Anterior cingulate cortex (tissue), 58 donors: ENCODE measurements at regions not wholly inside any gene's neighbourhood (a gene's known extent, or its start where the extent isn't known, plus 50 kb on each side); places are given as distances from the start of the nearest gene placed in this dataset.
A peak's percentile ranks its signal among the peaks of the same experiment; 100 is the strongest.

ENCODE experiments used
- DNase-seq, 58 donors: peaks; one replicate each; lab custom pipeline; 2025; lab: John Stamatoyannopoulos, UW

DNA sequence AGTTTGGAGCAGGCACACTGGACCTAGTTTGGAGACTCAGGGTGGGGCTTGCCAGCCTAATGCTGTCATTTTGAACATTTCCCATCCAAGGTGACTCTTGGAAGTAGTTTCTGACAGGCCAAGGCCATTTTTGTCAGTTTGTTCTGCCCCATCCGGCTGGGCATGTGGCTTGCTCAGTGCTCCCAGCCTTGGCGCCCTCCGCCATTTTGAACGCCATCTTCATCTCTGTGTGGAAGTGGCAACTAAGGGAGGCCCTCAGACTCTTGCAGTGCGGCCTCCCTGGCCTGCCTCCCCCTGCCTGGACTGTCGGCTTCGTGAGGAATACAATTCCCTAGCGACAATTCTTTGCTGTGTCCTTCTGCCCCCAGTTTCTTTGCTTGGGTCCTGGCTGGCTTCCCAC lies 150.6 kb upstream of the RGMA start:
- no peak for DNase-seq

DNA sequence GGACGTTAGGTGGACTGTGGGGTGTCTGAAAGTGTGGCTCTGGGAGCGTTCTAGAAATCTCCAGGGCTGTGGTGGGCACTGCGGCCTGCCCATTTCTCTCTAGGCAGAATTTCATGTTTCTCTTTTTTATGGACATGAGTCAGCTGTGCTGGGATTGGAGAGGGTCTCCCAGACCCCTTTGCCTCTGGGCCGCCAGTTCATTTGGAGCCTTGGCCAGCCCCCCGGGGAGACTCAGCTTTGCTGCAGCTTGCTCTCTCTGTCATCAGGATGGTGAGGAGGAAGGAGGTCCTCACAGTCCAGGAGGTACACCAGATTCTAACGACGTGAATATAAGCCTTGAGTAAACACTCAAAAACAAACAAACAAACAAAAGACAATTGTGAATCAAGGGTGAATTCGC lies 149.6 kb upstream of the RGMA start:
- DNase-seq, result no peak

DNA sequence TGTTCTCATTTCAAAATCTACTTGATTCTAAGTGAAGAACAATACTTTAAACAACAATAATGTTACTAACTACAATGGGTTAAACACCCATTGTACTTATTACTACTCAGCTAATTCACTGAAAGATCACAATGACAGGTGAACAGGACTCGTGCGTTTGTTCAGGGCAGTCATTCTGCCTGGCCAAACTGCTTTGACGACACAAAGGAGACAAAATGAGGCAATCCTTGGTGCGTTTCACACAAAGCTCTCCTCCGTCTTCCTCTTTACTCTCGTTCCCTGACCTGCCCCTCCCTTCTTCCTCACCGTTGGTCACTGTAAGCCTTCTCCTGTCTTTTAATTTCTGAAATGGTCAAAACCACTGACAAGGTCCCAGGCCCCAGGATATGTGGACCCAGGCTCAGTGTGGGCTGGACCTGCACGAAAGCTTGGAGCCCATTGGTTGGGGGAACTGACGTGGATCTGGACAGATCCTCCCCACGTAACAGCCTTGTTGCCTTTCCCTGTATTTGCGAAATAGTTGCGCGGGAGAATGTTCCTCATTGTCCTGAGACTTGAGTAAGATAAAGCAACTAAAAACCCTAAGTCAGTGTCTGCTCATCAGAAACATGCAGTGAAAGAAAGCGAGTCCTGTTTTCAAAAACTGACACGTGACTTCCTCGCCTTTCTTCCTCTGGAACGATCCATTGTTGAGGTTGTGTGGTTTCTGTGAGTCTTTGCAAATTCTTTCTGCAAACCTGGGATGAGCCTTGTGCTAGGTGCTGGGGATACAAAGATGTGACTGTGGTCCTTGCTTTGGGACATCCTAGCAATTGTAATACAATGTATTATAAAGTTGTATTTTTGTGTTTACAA lies 147.1 kb upstream of the RGMA start:
- DNase-seq, result peak in 7 of 58 donors; percentile 6 to 17 (median 12)

DNA sequence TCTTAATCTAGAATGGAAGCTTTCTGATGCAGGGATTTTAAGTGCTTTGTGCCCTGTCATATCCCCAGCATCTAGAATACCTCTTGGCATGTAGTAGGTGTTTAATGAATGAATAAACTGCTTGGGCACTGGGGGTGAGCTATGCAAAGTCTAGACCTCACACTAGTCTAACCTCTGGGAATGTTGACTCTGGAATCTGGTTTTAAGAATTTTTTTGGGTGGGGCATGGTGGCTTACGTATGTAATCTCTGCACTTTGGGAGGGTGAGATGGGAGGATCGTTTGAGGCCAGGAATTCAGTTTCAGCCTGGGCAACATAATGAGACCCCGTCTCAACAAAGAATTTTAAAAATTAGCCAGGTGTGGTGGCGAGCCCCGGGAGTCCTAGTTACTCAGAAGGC lies 146.3 kb upstream of the RGMA start:
- no peak for DNase-seq

DNA sequence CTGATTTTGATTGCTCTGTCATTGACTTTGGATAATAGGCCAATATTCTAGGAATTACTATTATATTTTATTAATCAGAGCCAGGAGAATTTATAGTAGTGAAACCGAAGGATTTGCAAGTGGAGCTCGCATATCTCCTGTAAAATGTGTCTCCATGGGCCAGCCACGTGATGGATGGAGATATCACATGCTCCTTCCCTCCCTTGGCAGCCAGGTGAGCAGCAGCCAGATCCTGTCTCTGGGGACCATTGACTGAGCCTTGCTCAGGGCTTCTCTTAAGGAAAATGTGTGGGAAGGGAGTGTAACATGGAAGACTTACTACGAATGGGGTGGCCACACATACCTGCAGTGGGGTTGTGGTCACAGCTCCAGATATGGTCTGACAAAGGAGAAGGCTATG lies 144.7 kb upstream of the RGMA start:
- no peak for DNase-seq

DNA sequence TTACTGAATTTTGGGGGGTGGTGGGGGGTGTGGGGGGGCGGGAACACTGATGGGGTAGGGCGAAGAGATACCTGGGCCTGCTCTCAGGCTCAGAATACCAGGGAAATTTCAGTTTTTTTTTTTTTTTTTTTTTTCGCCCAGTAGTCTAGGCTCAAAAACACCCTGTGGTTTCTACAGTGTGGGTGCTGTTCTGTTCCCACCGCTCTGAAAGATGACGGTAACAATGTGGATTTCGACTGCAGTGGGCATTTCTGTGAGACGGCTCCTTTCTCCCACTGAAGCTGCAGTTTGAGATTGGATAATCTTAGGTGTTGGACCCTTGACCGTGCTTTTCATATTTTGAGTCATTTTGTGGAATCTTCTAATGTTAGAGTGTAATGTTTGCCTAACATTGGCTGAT lies 143.8 kb upstream of the RGMA start:
- no peak for DNase-seq

DNA sequence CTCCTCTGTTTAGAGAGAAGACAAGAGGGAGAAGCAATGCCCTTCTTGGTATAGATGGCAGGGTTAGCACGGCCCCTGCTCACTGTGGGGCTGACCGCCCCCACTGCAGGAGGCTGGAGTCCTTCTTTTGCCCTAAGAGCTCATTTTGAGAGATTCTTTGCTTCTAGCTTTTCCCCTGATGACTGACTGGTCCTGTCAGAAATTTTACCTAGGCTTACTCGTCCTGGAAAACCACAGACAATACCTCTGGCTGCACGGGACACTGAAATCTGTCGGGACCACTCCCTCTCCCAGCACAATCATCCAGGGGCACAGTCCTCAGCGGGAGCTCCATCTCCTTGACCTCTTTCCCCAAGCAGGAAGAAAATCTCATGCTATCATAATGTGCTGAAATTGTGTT lies 143.0 kb upstream of the RGMA start:
- no peak for DNase-seq

DNA sequence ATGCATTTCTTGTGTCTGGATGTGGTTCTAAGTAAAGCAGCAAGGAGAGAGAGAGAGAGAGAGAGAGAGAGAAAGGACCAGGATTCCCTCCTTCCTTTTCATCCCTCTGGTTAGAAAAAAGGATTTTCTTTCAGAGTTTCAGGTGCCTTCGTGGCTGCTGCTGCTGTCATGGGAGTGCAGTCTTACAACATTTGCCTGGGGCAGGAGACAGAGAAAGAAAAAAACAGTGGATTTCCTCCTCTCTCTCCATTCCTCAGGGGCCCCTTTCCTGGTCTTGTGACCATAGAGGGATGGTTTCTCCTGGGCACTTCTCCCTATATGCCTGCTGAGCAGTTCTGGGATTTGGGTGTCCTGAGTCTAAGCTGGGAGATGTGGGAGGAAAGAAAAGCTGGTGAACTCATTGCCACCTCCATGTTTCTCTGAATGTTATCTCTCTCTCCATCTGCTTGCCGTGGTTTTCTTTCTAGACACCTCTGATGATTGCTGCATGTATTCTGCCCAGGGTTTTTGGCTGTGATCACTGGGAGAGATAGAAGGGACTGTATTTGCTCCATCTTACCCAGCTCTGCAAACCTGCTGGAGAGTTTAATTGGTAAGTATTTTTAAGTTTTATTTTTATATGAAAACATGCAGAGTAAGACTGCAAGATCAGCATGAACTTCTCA lies 142.4 kb upstream of the RGMA start:
- DNase-seq, result peak in 6 of 58 donors; percentile 9 to 59 (median 24)

DNA sequence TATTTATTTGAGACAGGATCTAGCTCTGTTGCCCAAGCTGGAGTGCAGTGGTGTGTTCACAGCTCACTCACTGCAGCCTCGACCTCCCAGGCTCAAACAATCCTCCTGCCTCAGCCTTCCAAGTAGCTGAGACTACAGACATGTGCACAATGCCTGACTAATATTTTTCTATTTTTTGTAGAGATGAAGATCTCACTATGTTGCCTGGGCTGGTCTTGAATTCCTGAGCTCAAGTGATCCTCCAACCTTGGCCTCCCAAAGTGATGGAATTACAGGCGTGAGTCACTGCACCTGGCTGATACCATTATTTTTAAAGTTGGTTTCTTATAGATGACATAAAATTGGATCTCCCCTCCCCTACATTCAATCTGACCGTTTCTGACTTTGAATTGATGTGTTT lies 139.5 kb upstream of the RGMA start:
- no peak for DNase-seq

DNA sequence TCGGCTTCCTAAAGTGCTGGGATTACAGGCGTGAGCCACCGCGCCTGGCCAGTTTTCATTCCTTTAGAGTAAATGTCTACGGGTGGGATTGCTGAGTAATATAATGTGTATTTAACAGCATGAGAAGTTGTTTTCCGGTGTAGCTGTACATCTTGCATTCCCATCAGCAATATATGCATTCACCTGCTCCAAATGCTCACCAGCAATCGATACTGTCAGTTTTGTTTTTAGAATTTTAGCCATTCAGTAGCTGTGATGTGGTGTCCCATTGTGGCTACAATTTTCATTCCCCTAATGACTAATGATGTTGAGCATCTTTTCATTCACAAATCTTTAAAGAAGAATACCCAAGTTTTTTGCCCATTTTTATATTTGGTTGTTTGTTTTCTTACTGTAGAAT lies 134.8 kb upstream of the RGMA start:
- no peak for DNase-seq

DNA sequence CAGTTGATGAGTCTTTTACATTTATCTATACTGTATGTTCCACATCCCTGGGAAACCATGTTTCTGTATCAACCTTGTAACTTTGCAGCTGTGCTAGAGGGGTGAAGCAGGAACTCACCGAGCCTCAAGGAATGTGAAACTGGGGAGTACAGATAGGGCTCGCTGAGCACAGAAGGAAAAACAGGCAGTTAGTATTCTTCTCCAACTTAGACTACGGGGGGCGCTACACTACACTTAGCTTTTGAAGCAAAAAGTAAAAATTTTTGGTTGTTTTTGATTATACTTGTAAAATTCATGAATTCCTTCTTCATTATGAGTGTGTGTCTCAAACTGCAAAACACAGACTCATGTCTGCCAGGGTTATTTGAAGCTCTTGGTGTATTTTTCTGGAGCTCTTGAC lies 132.7 kb upstream of the RGMA start:
- no peak for DNase-seq

DNA sequence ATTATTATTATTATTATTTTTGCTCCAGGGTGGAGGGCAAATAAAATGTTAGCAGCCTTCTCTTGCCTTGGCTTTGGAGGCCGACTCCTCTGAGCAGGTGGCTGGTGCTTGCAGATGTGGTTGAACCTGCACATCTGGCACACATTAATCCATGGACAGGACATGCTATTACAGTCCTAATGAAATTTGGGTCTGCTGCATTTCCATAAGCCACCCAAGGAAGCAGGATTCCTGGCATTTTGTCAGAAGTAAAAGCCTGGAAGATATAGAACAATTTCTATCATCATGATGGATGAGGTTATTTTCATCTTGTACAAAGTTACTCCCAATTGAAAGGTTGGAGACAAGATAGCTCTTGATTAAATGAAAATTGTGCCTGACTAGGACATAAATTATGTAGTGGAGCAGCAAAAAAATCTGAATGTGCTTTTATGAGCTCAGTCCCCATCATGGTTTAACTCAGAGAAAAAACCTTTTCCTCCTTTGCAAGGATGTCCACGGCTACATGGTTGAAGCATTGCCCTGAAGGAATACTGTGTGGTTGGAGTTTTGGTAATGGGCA lies 130.9 kb upstream of the RGMA start:
- DNase-seq, result no peak

DNA sequence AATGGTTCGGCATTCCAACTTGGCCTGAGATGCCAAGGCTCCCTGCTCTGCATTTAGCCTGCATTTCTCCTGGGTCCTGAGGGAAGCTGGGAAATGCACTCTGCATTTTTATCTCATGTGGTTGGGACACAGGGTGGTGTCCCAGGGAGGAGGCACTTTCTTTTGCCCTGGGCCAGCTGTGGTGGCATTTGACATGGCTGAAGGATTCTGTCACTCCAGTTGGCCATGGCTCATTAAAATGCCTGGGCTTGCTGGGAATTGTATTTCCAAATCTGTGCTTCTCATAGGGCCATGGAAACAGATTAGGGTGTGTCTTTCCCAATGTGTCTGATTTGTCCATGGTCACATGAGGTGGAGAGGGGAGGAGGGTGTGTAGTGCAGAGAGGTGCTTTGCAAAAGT lies 128.3 kb upstream of the RGMA start:
- DNase-seq, result no peak

DNA sequence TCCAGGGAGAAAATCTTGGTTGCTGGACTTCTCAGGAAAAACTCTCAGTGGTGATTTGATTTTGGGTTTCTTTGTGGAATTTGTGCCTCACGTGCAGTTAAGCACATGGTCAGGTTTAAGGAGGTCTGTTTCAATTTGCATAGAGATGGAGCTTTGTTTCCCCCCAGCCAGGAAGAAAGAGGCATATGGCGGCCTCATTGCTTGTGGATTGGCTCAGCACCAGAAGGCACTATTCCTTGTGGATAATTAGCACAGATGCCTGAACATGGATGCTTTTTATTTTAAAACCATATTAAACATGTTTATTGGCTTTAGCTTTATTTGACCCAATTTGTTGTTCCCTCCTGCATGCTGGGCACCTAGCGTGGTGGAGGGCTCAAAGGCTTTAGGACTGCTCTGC lies 125.1 kb upstream of the RGMA start:
- no peak for DNase-seq

DNA sequence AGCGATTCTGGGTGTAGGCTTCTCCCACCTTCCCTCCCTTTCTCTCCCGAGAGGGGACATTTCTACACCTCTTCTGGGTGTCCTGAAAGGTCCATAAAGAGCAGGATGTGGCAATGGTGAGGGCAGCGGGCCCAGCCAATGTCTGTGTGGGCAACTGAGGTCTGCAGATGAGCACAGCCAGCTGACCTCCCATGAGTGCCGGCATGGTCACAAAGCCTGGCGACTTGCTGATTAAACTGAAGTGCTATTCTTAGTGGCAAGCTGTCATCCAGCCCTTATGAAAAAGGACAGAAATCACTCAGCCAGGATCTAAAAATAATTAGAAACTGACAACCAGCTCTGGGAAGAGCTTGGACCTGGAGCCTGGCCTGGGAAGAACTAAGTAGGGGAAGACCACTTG lies 124.3 kb upstream of the RGMA start:
- no peak for DNase-seq

DNA sequence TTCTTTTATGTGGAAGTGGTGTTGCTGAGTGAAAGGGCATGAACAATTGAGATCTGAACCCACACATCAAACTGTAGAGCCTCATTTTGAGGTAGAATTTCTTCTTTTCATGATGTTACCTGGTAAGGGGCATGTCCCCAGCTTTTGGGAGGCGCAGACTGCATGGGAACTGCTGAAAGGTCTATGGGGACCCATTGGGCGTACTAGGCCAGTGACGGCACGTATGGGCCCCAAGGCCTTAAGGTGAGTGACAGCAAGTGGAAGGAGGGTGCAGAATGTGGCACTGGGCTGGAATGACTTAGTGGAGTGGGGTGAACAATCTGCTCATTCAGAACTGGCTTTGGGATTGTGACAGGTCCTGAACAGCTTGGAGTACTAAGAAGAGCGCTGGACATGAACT lies 123.6 kb upstream of the RGMA start:
- DNase-seq, result no peak

DNA sequence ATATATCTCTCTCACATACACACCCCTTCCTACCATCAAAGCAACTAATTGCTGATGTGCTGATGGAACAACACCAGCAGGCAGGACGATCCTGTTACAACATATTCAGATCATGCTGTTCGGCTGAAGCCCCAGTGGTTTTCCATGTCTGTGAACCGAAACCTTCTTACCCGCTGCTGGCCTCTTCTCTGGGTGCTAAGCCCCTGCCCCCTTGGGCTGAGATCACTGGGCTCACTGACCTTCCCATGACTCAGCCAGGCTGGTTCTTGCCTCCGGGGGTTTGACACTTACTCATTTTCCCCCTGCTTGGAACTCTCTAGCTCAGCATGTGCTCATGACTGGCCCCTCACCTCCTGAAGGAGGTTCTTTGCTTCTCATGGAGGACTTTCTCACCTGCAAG lies 122.0 kb upstream of the RGMA start:
- no peak for DNase-seq

DNA sequence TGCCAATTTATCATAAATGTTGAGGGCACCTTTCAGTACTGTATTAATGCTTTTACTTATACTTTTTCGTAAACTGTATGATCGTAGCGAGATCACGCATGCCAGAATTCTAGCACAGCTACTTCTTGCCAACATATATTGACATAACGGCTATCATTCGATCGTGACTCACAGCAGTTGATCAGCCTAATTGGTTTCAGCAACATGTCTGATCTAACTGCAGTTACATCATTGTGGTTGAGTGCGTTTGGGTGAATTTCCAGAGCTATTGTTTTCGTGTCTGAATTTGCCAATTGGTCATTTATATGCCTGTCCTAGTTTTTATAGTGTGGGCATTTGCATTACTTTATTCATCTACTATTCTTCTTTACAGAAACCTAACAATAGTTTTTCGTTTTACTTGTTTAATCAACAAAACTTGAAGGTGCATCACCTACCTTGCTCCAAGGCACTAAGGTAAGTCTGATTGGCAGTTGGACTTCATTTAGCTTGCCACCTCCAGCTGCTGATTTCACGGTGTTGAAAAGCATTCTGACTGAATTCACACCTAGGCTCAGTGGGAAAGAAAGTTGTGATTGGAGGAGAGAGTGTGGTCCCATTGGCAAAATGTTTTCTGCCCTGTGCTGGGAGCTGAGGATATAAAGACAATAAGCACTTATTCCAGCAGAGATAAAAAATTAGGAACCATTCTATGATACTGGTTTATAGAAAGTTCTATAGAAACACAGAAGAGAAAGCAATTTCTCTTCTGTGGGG lies 120.9 kb upstream of the RGMA start:
- DNase-seq, result no peak

DNA sequence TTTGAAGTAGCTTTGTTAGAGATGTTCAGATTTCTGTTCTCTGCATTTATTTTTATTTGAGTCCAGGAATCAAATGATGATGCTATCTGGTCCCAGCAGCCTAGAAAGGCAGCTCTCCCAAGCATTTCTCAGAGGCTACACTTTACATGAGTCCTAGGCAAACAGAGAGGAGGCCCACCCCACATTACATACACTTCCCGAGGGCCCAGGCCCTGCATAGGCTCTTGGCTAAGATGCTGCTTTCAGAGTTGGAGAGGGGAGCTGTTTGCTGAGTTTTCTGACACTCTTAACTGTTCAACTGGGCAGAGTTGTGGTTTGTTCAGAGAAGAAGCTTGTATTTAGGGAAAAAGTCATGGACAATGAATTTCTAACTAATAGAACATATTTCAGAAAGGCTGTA lies 117.9 kb upstream of the RGMA start:
- no peak for DNase-seq

DNA sequence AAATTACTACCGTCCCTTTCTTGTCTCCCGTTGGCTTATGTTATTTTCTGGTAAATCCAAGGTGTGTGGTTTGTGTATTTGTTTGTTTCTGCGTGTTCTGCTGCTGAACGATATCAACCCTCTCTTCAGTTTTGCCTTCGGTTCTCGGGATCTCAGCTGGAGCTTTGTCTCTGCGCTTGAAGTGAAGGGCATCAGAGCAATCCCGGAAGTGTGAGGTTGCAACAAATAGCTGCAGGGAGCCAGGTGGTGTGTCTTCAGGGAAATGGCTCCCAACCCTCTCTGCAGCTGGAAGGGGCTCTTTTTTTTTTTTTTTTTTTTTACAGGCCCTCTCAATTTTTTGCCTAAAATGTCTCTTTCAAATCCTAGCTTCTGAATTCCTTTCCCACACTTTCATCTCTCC lies 116.4 kb upstream of the RGMA start:
- no peak for DNase-seq

DNA sequence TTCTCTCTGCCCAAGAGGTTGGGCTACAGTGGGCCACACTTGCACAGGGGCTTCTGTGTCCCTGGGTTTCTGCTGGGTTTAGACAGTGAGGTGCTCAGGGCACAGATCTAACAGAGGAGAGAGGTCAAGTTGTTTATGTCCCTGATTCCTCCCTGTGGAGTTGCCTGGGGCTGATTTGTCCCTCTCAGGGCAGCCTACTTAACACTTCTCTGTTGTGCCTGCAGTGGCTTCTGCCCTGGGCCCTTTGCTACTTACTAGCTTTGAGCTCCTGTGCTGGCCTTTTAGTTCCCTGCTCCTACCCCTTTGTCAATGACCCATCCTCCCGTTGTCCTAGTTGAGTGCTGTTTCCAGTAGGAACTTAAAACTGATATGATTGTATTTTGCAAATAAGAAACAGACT lies 114.0 kb upstream of the RGMA start:
- no peak for DNase-seq
